ENCODE measurements at regions not wholly inside any gene's neighbourhood (a gene's known extent, or its start where the extent isn't known, plus 50 kb on each side); places are given as distances from the start of the nearest gene placed in this dataset.

DNA sequence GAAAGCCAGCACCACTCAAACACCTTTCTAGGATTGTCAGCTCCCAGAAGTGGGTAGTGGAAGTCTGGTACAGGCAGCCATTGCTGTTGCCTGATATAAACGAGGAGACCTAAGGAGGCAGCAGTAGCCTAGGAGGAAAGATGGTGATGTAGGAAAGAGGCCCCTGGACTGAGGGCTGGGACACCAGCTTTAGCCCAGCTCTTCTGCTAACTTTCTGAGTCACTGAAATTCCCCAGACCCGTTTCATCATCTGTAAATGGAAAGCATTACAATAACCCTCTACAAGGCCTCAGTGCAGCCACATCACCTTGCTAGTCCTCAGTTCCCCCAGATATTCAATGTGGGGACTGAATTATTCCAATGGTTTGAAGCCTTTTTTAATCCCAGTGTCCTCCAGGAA, 336.5 kb downstream of the TNS1 start:
- 8% methylated on average over 2 of the region's 2 CpGs for WGBS (ENCODE audit: low lambda C conversion rate)
- no TSS peak for BruUV-seq (replicated peaks)
- H2AFZ ChIP-seq (ENCODE audit: low read length): no peak overlapping the region
- POLR2A ChIA-PET: no interaction called here
- no peak overlapping the region for H3K27ac ChIP-seq (ENCODE audit: extremely low read length, insufficient read depth, low read length)
- CTCF ChIA-PET (ENCODE audit: low intra/inter-chr PET ratio, low total read pairs): no interaction called here
- DNase-seq (ENCODE audit: low spot score) (no peak), FAIRE-seq (no peak), ATAC-seq (no peak)
- no peaks in the 10 kb centered on the region for H3K9me3 ChIP-seq (ENCODE audit: low read length)
- intact Hi-C loops (cut with micrococcal nuclease; ENCODE audit: unreplicated experiment) (no loop called here), in situ Hi-C loops (cut with HindIII; ENCODE audit: extremely low pct_ligation_motif_present, low pct_unique_long_range_greater_than_20kb) (no loop called here)
- no peaks in the 10 kb centered on the region for H3K79me2 ChIP-seq (ENCODE audit: insufficient read depth, low read length)
- no peak overlapping the region for H3K4me3 ChIP-seq (replicated peaks in 1 of 3; ENCODE audit: insufficient read depth in 1 of 3, low read depth in 2 of 3, low read length in 3 of 3)
- no peaks in the 10 kb centered on the region for H3K36me3 ChIP-seq (replicated peaks in 1 of 2; ENCODE audit: control insufficient read depth in 1 of 2, insufficient read depth in 2 of 2, low read length in 2 of 2)
- H4K20me1 ChIP-seq (ENCODE audit: insufficient read depth, low read length): no peaks in the 10 kb centered on the region; the same call in 1 of the 2 replicates
- H3K9ac ChIP-seq (ENCODE audit: insufficient read depth, low read depth, low read length): no peak overlapping the region
- peaks cover 0 to 6% of the 10 kb centered on the region in 2 experiments; a peak in 4 of 5 replicates for H3K27me3 ChIP-seq (ENCODE audit: control insufficient read depth in 1 of 2, insufficient read depth in 2 of 2, low read length in 2 of 2)
- H3K4me2 ChIP-seq (ENCODE audit: low read depth, low read length): no peak overlapping the region
- TF ChIP-seq ZNF572 (CRISPR knock-in tag; IDR thresholded peaks at IDR 0.05) (no peak), SP140L (CRISPR knock-in tag; IDR thresholded peaks at IDR 0.05; ENCODE audit: borderline replicate concordance) (no peak), CREB1 (IDR thresholded peaks at IDR 0.05) (no peak), CREB1 (CRISPR knock-in tag; IDR thresholded peaks at IDR 0.05) (no peak), LCORL (IDR thresholded peaks at IDR 0.05) (no peak), LCORL (CRISPR knock-in tag; IDR thresholded peaks at IDR 0.05) (no peak), ZNF556 (CRISPR knock-in tag; IDR thresholded peaks at IDR 0.05; ENCODE audit: borderline replicate concordance) (no peak), ZNF562 (CRISPR knock-in tag; IDR thresholded peaks at IDR 0.05; ENCODE audit: borderline replicate concordance) (no peak), ELF1 (CRISPR knock-in tag; IDR thresholded peaks at IDR 0.05) (no peak), ELF4 (CRISPR knock-in tag; IDR thresholded peaks at IDR 0.05; ENCODE audit: borderline replicate concordance) (no peak), ZNF546 (CRISPR knock-in tag; conservative IDR thresholded peaks at IDR 0.05) (no peak), NFATC3 (CRISPR knock-in tag; IDR thresholded peaks at IDR 0.05) (no peak), ZNF616 (CRISPR knock-in tag; IDR thresholded peaks at IDR 0.05; ENCODE audit: low read depth) (no peak), CREM (IDR thresholded peaks at IDR 0.05) (no peak), CREM (CRISPR knock-in tag; IDR thresholded peaks at IDR 0.05) (no peak)
- TF ChIP-seq, protein P1, sequence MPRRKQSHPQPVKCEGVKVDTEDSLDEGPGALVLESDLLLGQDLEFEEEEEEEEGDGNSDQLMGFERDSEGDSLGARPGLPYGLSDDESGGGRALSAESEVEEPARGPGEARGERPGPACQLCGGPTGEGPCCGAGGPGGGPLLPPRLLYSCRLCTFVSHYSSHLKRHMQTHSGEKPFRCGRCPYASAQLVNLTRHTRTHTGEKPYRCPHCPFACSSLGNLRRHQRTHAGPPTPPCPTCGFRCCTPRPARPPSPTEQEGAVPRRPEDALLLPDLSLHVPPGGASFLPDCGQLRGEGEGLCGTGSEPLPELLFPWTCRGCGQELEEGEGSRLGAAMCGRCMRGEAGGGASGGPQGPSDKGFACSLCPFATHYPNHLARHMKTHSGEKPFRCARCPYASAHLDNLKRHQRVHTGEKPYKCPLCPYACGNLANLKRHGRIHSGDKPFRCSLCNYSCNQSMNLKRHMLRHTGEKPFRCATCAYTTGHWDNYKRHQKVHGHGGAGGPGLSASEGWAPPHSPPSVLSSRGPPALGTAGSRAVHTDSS (CRISPR knock-in tag; conservative IDR thresholded peaks at IDR 0.05): no peak
- TF ChIP-seq, protein P2, sequence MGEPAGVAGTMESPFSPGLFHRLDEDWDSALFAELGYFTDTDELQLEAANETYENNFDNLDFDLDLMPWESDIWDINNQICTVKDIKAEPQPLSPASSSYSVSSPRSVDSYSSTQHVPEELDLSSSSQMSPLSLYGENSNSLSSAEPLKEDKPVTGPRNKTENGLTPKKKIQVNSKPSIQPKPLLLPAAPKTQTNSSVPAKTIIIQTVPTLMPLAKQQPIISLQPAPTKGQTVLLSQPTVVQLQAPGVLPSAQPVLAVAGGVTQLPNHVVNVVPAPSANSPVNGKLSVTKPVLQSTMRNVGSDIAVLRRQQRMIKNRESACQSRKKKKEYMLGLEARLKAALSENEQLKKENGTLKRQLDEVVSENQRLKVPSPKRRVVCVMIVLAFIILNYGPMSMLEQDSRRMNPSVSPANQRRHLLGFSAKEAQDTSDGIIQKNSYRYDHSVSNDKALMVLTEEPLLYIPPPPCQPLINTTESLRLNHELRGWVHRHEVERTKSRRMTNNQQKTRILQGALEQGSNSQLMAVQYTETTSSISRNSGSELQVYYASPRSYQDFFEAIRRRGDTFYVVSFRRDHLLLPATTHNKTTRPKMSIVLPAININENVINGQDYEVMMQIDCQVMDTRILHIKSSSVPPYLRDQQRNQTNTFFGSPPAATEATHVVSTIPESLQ (CRISPR knock-in tag; conservative IDR thresholded peaks at IDR 0.05): no peak
- TF ChIP-seq, protein P3, sequence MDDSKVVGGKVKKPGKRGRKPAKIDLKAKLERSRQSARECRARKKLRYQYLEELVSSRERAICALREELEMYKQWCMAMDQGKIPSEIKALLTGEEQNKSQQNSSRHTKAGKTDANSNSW (CRISPR knock-in tag; IDR thresholded peaks at IDR 0.05; ENCODE audit: borderline replicate concordance): no peak
- H3K4me1 ChIP-seq (ENCODE audit: insufficient read depth, low read length): no peaks in the 10 kb centered on the region
